Left ventricle myocardium inferior (tissue), 1 donor: ENCODE measurements at regions not wholly inside any gene's neighbourhood (a gene's known extent, or its start where the extent isn't known, plus 50 kb on each side); places are given as distances from the start of the nearest gene placed in this dataset.

ENCODE experiments used
- DNase-seq: peaks from one replicate; pipeline ENCODE4 v3.0.0-alpha.2; 2020
- H3K27ac ChIP-seq: fragments of 200-600 bp; replicated peaks from 2 replicates; pipeline ENCODE4 v1.8.0; 2021
- H3K27me3 ChIP-seq: fragments of 200-600 bp; 2 replicates; pipeline ENCODE4 v1.8.0; 2021; ENCODE audit warnings: low read depth
- H3K36me3 ChIP-seq: fragments of 200-600 bp; 2 replicates; pipeline ENCODE4 v1.8.0; 2021
- H3K4me1 ChIP-seq: fragments of 200-600 bp; 2 replicates; pipeline ENCODE4 v1.8.0; 2021
- H3K4me3 ChIP-seq: fragments of 200-600 bp; 2 replicates; pipeline ENCODE4 v1.8.0; 2021; ENCODE audit warnings: mild to moderate bottlenecking, moderate library complexity
- H3K9me3 ChIP-seq: fragments of 200-600 bp; replicated peaks from 2 replicates; pipeline ENCODE4 v1.8.0; 2021
- intact Hi-C: fragments of 100-400 bp; cut with micrococcal nuclease; formaldehyde crosslinking; loops from one replicate; pipeline ENCODE4 v1.11.0; 2022
- TF ChIP-seq, protein P1 (sequence below): fragments of 200-600 bp; IDR thresholded peaks from 2 replicates; pipeline ENCODE4 v1.8.0; 2021; ENCODE audit warnings: antibody characterized with exemption, mild to moderate bottlenecking, borderline replicate concordance
- donor health status: DM: no; HTN: yes; CAD: no; lungs with severe emphysema.

DNA sequence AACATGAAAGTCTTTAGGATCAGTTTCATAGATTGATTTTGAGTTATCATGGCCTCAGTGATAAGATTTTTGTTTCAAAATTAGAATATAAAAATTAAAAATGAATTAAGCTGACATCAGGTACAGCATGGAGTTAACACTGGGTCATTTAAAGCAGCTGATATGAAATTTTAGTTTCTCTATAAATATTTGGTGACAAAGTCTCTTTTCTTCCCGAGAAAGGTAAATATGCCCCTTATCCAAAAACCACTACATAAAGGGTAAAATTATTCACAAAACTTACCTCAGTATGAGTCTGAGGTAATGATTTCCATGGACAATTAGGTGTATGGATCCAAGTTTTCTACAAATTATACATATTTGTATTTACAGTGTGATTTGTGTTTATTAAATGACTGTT is 121.5 kb upstream of the PJA2 start:
- Histone ChIP-seq H3K27me3 (no peaks in the 10 kb centered on the region), H3K4me1 (no peaks in the 10 kb centered on the region), H3K9me3 (no peaks in the 10 kb centered on the region), H3K36me3 (no peaks in the 10 kb centered on the region), H3K27ac (no peak overlapping the region), H3K4me3 (no peak overlapping the region)
- TF ChIP-seq, protein P1, sequence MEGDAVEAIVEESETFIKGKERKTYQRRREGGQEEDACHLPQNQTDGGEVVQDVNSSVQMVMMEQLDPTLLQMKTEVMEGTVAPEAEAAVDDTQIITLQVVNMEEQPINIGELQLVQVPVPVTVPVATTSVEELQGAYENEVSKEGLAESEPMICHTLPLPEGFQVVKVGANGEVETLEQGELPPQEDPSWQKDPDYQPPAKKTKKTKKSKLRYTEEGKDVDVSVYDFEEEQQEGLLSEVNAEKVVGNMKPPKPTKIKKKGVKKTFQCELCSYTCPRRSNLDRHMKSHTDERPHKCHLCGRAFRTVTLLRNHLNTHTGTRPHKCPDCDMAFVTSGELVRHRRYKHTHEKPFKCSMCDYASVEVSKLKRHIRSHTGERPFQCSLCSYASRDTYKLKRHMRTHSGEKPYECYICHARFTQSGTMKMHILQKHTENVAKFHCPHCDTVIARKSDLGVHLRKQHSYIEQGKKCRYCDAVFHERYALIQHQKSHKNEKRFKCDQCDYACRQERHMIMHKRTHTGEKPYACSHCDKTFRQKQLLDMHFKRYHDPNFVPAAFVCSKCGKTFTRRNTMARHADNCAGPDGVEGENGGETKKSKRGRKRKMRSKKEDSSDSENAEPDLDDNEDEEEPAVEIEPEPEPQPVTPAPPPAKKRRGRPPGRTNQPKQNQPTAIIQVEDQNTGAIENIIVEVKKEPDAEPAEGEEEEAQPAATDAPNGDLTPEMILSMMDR: no peak
- DNase-seq: no peak
- intact Hi-C loops: no loop called here

DNA sequence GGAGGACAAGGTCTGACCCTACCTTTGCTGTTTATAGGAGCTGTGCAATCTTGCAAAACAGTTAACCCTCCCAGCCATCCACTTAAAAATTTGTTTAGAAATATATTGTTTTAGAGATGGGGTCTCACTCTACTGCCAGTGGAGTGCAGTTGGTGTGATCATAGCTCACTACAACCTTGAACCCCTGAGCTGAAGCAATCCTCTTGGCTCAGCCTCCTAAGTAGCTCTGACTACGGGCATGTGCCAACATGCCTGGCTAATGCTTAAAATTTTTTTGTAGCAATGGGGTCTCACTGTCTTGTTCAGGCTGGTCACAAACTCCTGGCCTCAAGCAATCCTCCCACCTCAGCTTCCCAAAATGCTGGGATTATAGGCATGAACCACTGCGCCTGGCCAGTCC is 120.2 kb upstream of the PJA2 start:
- TF ChIP-seq, protein P1: no peak
- DNase-seq: no peak
- Histone ChIP-seq H3K27me3 (no peaks in the 10 kb centered on the region), H3K4me1 (no peaks in the 10 kb centered on the region), H3K27ac (no peak overlapping the region), H3K9me3 (no peaks in the 10 kb centered on the region), H3K36me3 (no peaks in the 10 kb centered on the region), H3K4me3 (no peak overlapping the region)
- intact Hi-C loops: no loop called here

DNA sequence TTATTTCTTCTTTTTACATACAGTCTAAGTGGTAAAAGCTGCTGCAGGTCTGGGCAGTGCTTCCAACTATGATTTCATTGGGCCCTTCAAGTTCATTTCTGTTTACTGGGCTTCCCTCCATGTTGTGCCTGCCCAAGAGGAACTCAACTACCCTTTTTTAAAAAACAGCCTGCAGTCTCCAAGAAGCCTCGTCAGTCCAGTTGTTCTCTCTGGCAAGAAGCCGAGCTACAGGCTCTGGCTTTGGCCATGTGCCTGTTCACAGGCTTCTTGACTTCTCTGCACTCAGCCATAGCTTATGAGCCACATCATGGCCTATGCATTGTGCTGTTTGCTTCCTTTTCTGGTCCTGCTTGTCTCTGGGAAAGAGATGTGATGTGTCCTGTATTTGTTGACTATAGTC is 119.7 kb upstream of the PJA2 start:
- no peak for DNase-seq
- intact Hi-C loops: no loop called here
- H3K36me3 ChIP-seq: no peaks in the 10 kb centered on the region
- H3K27ac ChIP-seq: no peak overlapping the region
- TF ChIP-seq, protein P1: no peak
- no peaks in the 10 kb centered on the region for H3K4me1 ChIP-seq
- no peak overlapping the region for H3K4me3 ChIP-seq
- no peaks in the 10 kb centered on the region for H3K27me3 ChIP-seq
- no peaks in the 10 kb centered on the region for H3K9me3 ChIP-seq

DNA sequence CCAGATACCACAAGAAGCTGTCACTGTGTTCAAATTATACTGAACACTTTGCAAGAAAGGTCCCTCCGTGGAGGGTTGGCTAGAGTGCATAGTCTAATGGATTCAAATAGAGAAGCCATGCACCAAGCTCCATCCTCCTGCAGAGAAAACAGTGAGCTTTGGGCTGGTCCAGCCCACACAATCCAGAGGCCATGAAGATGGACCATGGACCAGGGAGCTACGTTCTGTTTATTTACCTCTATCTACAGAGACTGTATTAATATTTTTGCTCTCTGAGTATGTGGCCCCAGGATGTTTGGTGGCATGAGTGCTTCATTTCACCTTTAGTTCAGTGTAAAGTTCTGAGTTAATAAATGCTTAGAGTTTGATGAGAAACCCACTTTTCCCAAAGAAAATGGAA is 114.8 kb upstream of the PJA2 start:
- Histone ChIP-seq H3K27me3 (no peaks in the 10 kb centered on the region), H3K4me1 (no peaks in the 10 kb centered on the region), H3K36me3 (no peaks in the 10 kb centered on the region), H3K9me3 (peaks cover 17% of the 10 kb centered on the region), H3K27ac (no peak overlapping the region), H3K4me3 (no peak overlapping the region)
- TF ChIP-seq, protein P1: no peak
- no peak for DNase-seq
- intact Hi-C loops: no loop called here

DNA sequence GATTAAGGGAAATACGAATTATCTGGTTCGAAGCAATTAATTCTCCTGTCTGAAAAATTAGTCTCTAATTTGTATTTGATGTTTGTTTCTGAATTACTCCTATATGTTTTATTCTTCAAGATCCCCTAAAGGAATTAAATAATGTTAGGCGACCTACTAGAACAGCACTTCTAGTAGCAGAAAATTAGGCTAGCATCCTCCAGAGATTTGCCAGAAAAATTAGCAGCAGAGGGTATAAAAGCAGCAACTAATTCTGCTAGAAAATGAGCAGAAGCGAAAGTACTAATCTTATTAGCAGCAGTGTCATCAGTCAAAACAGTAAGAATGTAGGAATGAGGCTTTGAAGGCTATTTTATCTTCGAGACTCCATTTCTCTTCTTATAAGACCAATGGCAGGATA is 114.3 kb upstream of the PJA2 start:
- no peaks in the 10 kb centered on the region for H3K4me1 ChIP-seq
- no peaks in the 10 kb centered on the region for H3K27me3 ChIP-seq
- TF ChIP-seq, protein P1: no peak
- no peaks in the 10 kb centered on the region for H3K36me3 ChIP-seq
- intact Hi-C loops: no loop called here
- peaks cover 17% of the 10 kb centered on the region for H3K9me3 ChIP-seq
- no peak overlapping the region for H3K27ac ChIP-seq
- DNase-seq: no peak
- no peak overlapping the region for H3K4me3 ChIP-seq

DNA sequence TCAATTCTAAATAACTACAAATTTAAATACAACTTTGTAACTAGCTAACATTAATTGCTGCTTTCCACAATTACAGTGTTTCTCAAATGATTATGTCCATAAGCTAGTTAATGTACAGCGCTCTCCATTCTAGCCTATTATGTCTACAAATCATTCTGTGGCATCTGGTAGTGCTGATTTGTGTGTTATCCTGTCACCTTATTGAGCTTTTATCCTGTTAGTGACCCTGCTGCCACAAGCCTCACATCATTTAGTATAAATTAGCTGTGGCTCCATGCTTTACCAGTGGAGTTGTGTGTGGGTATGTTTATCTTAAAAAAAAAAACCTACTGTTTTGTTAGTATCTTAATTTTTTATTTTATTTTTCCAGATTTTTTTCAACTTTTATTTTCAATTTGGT is 112.6 kb upstream of the PJA2 start:
- H3K27me3 ChIP-seq: no peaks in the 10 kb centered on the region
- DNase-seq: no peak
- H3K36me3 ChIP-seq: no peaks in the 10 kb centered on the region
- H3K27ac ChIP-seq: no peak overlapping the region
- H3K4me3 ChIP-seq: no peak overlapping the region
- H3K4me1 ChIP-seq: no peaks in the 10 kb centered on the region
- TF ChIP-seq, protein P1: no peak
- intact Hi-C loops: no loop called here
- peaks cover 17% of the 10 kb centered on the region for H3K9me3 ChIP-seq
